Activated CD4-positive, alpha-beta T cell treated with anti-CD3 and anti-CD28 coated beads for 1 hour (primary cell): ENCODE measurements at regions not wholly inside any gene's neighbourhood (a gene's known extent, or its start where the extent isn't known, plus 50 kb on each side); places are given as distances from the start of the nearest gene placed in this dataset.

Source experiments
- DNase-seq: peaks from one replicate; pipeline ENCODE4 v3.0.0-alpha.2; 2020

DNA sequence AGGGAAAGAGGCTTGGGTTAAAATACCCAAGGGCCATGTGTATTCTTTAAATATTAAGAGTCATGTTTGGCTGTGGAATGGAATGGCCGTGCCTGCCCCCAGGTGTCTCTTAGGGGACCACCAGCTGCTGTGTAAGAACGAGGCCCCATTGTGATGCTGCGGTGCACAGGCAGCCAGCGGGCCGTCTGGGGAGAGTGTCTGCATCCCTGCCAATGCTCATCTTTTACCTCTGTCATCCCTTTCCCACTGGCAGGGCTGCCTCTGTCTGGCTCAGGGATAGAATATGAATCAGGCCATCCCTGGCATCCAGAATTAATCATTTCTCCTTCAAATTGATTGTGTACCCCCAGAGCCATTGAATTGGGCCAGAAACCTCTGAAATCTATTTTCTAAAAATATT is 137.8 kb upstream of the GALNT17 start:
- DNase-seq, result no peak

DNA sequence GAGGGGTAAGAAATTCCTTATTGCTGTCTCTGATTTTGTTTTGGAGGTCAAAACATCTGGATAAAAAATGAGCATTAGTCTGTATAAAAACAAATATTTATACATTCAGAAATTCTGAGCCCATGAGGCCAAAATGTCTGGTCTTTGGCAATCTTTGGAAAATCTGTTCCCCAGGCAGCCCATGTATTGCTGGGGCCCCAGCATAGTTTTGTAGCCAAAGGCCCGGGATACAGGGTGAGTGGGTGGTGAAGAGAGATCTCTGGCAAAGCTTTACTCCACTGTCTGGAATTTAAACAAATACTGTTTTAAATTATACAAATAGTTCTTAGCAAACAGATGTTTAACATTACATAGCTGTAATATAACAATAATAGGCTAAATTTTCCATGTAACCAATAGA is 134.7 kb upstream of the GALNT17 start:
- no peak for DNase-seq

DNA sequence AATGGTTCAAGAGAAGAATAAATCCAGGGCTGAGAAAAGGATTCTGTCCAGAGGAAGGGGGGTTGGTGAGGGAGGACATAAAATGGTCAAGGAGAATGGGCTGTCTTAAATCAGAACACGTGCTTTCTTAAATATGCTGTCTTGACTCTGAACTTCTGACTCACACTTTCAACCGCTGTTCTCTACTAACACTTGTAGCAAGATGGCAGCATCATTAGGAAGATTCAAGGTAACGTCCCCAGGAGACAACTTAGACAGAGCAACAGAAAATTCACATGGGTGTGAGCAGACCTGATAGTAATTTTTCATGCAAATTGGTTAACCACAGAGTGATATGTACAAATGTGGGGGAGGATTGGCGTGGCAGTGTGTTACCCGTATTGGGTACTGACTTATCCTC is 126.8 kb upstream of the GALNT17 start:
- DNase-seq, result no peak

DNA sequence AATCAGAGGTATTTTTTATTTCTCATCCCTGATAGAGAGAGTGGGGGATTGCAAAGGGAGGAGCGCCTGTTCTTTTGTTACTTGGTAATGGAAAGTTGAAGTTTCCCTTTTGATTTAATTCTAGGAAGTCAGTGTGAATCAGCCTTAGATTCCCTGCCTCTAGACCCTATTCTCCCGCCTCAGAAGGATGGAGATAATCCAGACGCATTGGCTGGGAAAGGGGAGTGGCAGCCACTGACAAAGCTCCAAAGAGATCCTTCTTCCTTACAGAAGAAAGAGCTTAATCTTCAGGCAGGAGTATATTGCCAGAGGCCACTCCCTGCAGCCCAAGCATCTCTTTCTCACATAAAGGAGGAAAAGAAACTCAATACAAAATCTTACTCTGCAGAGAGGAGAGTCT is 122.3 kb upstream of the GALNT17 start:
- no peak for DNase-seq

DNA sequence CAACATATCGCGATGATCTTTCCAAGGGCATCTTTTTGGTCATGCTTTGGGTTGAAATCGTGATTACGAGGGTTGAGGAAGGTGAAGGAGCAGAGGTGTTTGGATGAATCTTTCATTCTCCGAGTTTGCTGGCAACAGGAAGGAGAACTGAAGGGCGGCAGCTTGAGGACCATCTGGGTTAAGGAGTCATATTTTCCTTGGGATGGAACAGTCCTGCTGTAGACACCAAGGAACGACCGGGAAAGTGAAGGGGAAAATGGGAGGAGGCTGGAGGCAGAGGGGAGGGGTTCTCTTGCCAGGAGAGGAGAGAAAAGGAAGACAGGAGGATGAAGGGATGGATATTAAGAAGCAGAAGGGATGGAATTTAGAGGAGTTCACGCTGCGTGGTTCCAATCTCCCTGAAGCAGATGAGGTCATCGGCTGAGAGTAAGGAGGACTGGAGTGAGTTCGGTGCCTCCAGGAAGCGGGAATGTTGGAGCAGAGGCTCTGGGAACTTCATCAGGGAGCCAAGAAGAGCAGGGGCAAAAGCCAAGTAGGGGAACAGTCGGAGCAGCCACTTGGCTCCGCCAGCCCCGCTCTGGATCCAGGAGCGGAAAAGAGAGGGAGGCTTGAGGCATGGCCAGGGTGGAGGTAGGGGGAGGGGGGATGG is 116.6 kb upstream of the GALNT17 start:
- no peak for DNase-seq

DNA sequence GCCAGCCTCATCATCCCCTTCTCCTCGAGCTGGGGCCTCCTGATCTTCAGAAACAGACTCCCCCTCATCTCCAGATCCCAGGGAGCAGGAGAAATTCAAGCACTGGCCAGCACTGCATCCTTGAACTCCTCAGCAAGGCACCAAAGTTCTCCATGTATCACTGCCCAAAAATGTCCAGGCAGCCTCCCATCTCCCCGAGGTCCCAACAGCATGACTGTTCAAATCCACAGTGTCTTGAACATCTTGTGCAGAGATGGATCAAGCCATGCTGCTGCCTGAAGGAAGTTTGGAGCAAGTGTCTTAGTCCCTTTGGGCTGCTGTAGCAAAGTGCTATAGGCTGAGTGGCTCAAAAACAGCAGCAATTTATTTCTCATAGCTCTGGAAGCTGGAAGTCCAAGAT is 115.5 kb upstream of the GALNT17 start:
- DNase-seq, result no peak

DNA sequence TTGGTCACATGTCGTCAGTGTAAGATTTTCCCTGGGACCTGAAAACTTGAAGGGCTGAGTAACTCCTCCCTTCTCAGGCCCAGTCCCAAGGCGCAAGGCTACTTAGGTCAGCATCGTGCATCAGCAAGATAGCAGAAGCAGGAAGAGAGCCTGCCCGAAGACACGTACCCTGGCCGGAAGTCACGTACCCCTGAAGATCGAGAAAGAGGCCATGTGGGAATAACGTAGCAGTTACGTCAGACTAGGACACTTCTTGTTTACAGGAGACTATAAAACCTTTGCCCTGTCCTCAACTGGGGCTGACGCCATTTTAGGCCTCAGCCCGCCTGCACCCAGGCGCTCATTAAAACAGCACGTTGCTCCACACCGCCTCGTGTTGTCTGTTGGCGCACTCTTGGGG is 114.3 kb upstream of the GALNT17 start:
- no peak for DNase-seq

DNA sequence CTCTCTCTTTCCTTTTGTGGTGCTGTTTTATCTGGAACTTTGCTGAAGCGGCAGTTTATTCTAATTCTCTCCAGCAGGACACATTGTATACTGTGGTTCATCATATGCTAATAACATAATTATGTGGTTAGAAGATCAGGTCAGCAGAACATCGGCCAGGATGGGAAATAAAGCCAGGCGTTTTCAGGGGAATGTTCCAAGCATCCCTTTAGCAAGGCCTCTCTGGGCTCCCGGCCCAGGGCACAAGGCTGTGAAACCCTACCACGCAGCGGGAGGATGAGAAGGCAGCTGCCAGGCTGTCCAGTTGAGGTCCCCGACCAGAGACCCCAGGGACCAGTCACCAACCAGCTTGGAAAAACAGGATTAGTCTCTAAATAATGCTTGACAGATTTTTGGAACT is 112.2 kb upstream of the GALNT17 start:
- no peak for DNase-seq

DNA sequence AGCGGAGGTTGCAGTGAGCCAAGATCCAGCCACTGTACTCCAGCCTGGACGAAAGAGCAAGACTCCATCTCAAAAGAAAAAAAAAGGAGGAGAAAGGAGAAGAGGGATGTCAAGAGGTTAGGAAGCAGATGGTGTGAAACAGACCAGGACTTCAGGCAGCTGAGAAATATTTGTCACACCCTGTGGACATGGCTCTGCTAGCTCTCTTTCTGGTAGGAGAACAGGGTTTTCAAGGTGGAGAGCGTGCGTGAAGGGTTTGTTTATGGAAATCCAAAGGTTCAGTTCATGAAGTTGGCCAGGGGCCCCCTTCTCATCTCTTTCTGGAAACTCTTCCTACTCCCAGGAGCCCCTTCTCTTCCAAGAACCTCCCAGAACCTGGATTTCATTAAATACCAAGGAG is 110.8 kb upstream of the GALNT17 start:
- DNase-seq, result no peak

DNA sequence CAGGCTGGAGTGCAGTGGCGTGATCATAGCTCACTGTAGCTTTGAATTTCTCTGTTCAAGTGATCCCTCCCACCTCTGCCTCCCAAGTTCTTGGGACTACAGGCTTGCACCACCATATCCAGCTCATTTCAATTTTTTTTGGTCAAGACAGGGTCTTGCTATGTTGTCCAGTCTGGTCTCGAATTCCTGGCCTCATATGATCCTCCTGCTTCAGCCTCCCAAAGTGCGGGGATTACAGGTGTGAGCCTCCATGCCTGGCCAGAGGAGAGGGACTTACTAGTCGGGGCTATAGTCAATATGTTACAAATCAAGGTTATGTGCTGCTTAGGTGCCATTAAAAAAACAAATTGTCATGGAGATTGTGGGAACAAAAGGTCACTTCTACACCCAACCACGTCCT is 105.3 kb upstream of the GALNT17 start:
- DNase-seq, result no peak

DNA sequence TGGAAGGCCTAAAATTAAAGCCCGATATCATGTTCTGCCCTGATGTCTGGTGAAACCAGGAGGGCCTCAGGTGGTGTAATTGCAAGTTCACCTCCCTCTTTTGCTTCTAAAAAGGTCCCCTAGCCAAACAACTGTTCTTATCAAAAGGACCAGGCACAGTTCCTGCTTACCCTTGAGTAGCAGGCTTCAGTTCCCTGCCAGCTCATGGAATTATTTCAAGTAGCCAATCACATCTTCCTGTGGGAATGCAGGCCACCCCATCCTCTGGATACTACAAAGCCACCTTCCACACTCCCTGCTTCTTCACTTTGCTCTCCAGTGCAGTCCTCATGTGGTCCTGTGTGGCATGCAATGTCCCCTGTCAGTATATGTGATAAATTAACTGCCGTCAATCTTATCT is 97.7 kb upstream of the GALNT17 start:
- DNase-seq, result no peak

DNA sequence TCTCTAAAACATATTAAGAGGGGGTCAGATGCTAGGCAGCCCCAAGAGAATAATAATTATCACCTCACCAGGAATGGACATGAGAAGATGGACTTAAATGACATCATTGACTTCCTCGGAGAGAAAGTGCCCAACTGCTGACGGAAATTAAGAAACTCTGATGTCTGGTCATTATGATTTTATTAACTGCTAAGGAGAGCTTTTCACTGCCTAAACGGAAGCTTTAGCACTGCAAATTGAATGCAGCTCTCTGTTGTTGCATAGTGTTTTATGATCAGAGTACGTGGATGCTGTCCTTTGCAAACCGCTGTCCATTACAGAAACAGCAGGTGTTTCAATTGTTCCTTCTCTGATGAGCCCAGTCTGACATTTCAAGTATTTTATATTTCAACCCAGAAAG is 89.4 kb upstream of the GALNT17 start:
- DNase-seq, result no peak

DNA sequence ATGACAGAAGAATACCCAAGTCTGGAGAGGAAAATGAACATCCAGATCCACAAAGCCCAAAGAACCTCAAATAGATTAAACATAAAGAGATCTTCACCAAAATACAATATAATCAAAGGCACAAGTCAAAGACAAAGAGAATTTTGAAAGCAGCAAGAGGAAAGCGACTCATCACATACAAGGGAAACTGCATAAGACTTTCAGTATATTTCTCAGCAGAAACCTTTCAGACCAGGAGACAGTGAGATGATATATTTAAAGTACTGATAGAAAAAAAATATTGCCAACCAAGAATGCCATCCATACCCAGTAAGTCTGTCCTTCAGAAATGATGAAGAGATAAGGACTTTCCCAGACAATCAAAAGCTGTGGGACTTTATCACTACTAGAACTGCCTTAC is 81.5 kb upstream of the GALNT17 start:
- no peak for DNase-seq

DNA sequence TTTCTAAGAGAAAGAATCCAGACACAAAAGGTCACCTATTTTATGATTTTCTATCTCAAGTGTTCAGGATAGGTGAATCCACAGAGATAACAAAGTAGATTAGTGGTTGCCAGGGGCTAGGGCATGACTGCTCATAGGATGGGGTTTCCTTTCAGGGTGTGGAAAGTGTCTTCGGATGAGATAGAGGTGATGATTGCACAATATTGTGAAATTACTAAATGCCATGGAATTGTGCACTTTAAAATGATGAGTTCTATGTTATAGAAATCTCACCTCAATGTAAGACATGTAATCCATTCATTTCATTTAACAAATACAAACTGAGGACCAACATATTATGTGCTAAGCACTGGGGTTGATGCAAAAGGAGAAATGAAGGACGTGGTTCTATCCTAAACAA is 76.4 kb upstream of the GALNT17 start:
- DNase-seq, result no peak

DNA sequence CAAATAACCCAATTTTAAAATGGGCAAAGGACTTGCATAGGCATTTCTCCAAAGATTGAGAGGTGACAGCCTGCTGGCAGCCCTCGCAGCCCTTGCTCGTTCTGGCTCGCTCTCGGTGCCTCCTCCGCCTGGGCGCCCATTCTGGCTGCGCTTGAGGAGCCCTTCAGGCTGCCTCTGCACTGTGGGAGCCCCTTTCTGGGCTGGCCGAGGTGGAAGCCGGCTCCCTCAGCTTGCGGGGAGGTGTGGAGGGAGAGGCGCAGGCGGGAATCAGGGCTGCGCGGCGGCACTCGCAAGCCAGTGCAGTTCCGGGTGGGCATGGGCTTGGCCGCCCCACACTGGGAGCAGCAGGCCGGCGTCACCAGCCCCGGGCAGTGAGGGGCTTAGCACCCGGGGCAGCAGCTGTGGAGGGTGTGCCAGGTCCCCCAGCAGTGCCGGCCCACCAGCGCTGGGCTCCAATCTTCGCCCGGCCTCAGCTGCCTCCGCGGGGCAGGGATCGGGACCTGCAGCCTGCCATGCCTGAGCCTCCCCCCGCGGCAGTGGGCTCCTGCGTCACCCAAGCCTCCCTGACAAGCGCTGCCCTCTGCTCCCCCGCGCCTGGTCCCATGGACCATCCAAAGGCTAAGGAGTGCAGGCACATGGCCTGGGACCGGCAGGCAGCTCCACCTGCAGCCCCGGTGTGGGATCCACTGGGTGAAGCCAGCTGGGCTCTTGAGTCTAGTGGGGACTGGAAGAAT is 54.0 kb upstream of the GALNT17 start:
- DNase-seq, result no peak
